DMS114 treated with DMSO at 0.1 percent for 48 hours (cell line): ENCODE measurements at regions not wholly inside any gene's neighbourhood (a gene's known extent, or its start where the extent isn't known, plus 50 kb on each side); places are given as distances from the start of the nearest gene placed in this dataset.
A peak's percentile ranks its signal among the peaks of the same experiment; 100 is the strongest.
"Not testable (repeated sequence)": the region's sequence is repeated elsewhere in the genome, so short reads cannot be mapped to it uniquely, and the experiment has no call there.

ENCODE experiments used
- DNase-seq: peaks from one replicate; lab custom pipeline; 2025; ENCODE audit not compliant: unreplicated experiment; lab: John Stamatoyannopoulos, UW

DNA sequence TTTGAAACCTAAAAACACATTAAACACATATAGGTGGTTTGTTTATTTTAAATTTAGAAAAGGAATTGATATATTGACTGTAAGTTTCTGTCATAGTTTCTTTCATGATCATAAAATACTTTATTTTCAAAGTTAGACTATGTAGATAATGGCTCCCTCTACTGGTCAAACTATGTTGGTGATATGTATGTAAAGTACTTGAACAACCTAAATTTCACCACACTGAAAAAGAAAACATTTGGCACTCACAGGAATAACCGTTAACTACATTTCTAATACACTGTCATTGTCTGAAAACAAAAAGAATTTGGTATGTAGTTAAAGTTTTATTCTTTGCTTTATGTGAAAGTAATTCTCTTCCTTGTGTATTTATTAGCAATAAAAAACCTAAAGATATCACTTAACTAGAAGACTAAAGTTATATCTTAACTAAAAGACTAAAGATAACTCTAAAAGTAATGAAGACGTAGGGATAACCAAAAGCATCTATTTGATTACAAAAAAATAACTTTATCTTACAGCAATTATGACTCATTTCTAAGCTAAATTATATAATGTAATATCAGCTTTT, 427.5 kb downstream of the VGLL3 start:
- DNase-seq: peak; percentile 97

DNA sequence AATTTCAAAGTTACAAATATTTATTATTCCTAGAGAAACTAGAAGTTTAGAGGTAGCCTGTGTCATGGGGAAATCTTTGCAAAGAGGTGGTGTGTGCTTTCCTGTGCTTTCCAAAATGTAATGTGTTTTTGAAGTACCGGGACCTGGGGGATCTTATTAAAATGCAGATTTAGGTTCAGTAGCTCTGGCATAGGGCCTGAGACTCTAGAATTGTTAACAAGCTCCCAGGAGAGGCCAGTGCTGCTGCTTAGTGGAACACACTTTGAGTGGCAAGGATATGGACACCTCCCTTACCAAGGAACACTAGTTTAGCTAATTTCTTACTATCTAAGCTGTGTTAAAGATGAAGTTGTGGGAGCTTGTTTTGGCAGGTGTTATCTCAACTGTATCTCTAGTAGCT, 428.9 kb downstream of the VGLL3 start:
- DNase-seq: peak; percentile 63

DNA sequence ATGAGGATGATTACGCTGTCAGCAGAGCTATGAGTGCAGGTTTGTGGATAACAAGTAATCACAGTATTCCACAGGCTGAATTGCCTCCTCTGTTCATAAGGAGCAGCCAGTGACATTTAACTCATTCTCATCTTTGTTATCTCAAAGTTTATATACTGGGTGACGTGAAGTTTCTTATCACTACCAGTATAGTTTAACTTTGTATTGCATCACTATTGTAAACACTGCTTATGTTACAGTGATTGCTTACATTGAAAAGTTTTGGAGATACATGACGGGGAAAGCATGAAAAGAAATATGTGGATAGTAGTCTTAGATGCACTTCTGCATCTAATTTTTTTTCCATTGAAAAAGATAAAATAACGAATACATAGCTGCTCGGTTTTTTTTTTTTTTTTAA, 429.7 kb downstream of the VGLL3 start:
- DNase-seq: no peak

DNA sequence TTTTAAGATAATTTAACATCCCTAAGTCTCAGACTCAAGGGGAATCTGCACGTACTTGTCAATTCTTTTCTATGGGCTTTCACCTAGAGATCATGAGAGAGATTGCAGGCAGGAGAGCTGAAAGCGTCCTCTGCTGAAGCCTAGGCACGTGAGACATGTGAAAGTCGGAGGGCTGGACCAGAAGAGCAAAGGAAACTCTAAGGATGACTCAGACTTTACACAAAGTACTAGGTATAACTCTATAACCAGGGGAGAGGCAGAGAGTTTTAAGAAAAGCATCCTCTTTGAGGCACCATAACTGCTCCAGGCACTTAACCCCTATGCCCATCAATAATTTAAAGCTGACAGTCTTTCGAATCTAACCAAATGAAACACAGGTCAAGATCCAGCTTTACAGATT, 436.6 kb downstream of the VGLL3 start:
- DNase-seq: no peak

DNA sequence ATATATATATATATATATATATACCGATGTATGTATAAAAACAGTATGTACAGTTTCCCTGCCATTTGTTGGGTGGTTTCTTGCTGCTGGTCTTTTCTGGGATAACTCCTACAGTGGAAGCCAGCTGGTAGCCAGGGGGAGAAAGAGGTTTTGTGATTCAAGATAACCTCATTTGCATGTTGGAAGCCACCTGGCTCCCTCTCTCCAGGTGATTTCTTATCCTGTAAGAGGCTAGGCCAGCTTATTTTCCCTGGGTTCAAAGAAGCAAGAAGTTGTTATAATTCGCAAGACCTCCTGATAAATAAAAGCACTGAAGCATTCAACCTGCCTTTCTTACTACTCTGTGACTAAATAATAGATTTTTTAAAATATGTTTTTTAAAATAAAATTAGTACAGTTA, 443.3 kb downstream of the VGLL3 start:
- no peak for DNase-seq

DNA sequence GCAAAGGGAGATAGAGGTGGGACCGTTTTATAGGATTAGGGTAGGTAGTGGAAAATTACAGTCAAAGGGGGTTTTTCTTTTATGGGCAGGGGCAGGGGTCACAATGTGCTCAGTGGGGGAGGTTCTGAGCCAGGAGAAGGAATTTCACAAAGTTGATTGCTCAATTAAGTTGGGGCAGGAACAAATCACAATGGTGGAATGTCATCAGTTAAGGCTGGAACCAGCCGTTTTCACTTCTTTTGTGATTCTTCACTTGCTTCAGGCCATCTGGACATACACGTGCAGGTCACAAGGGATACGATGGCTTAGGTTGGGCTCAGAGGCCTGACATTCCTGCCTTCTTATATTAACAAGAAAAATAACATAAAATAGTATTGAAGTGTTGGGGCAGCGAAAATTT, 453.8 kb downstream of the VGLL3 start:
- no peak for DNase-seq

DNA sequence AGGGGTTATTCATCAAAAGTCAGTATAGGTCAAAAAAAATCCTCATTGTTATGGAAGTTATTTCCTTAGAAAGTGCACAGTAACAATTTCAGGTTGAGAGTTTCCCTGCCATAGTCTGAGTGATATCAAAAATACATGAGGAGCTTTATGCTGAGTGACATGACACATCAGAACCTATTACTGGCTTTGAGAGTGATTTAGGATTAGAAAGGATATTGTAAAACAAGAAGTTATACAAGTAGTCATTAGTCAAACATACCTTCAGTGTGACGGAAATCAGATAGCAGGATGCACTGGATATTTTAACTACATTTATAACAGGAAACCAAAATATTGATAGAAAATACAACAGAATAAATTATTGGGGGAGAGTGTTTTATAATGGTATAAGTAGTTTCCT, 471.1 kb downstream of the VGLL3 start:
- DNase-seq: no peak

DNA sequence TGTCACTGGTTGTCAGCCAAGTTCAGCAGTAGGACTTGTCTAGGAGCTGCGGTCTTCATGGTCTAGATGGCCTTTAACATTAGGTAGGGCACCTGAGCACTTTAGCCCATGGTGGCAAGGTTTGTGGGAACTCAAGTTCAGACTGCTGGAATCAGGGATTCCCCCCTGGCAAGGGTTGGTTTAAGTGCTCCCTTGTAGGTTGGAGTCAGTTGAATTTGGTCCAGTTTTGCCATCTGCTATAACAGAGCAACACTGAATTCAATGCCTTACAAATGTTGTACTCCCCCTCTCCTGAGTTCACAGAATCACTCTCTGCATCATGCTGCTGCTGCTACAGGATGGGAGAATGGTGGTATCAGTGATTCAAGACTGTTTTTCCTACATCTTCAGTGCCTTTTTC, 509.3 kb downstream of the VGLL3 start:
- DNase-seq: no peak

DNA sequence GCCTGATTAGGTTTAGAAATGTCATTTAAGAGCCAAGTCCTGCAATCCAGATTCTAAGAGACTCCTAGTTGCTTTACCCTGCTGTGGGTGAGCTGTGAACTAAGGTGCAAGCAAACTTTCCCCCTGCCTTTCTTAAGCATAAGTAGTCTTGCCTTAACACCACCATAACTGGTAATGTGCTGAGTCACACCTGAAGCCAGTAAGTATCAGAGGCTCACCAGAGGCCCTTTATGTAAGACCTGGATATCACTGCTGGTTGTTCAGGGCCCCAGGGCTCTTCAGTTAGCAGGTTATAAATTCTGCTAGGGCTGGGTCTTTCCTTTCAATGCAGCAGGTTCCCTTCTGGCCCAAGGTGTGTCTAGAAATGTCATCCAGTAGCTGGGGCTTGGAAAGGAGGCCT, 509.9 kb downstream of the VGLL3 start:
- DNase-seq: no peak

DNA sequence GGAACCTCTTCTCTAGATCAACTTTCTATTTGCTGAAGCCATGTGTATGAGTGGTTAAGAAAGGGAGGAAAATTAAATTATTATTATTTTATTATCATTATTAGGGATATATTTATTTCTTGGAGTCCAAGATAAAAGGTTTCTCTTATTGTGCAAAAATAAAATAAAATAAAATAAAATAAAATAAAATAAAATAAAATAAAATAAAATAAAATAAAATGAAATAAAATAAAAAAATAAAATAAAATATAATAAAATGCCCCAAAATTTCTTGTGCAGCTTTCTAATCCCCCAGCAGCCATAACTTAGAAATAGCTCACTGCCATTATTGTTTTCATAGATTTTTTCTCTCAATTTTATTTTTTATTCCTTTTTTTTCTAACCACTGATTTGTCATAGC, 526.8 kb downstream of the VGLL3 start:
- DNase-seq: no peak

DNA sequence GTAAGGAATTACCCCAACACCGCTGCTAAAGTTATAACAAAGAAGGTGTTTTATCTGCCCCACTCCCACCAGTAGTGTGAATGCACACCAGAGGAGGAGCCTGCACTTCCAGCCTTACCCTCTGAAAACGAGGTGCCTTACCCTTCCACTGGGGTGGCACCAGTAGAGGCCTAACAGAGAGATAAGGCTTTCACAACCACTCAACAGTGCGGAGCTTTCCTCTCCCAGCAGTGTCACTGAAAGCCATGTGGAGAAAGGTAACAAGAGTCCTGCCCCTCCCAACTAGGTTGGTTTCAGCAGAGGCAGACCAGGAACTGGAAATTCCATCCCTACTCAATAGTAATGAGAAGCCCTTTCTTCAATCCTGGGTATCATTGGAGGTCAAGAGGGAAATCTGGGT, 539.2 kb downstream of the VGLL3 start:
- no peak for DNase-seq

DNA sequence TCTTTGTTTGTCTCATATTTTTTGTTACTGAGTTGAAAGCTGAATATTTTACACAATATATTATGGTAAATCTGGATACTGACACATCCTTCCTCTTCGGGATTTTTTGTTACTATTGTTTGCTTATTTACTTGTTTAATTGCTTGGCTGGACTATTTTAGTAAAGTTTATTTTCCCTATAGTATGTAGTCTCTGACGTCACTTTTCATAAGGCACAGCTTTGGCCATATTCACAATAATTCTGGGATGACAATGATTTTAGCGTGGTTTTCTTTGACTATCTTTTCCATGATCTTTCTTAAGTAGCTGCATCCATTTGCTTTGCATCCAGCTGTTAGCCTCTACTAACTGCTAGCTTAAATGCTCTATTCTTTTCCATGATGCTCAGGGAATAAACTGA, 552.4 kb downstream of the VGLL3 start:
- no peak for DNase-seq

DNA sequence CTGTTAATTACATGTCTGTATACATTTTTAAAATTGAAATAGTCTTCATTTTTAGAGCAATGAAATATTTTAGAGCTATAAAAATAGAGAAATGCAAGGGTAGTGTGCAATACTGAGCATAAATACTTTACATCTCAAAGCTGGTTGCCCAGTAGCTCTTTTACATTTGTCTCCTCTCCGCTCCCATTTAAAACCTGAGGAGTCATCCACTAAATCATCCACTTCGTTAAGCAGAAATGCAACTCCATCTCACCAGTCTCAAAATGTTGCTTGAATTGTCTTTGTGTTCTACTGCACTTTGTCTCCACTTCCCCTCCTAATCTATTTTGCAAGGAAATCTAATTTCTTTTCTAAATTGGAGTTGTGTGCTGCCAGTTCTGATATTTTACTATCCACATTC, 563.6 kb downstream of the VGLL3 start:
- peak; percentile 49 for DNase-seq

DNA sequence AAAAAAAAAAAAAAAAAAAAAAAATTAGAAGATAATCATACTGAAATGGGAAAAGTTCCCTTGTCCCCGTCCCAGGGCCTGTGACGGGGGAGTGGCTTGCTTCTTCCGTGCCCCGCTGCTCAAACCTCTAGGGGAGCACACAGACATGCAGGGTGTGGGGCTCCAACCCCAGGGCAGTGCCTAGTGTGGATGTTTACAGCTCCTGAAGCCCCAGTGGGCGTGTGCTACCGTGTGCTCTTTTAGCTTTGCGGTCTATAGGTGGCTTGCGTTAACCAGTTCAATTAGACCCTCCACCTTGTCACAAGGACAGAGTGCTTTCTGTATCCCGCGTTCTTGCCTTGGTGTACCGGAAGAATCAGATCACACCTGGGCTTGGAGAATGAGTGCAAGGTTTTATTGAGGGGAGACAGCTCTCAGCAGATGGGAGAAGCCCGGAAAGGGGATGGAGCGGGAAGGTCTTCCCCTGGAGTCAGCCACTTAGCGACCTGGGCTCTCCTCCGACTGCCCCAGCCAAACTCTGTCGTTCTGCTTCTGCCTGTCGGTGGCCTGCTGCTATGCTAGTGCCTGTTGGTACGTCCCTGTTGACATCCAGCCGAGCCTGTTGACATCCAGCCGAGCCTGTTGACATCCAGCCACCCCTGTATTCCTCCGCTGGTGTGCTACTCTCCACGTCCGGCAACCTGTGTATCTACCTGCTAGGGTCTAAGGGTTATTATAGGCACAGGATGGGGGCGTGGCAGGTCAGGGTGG, 569.8 kb downstream of the VGLL3 start:
- DNase-seq: peak; percentile 73

DNA sequence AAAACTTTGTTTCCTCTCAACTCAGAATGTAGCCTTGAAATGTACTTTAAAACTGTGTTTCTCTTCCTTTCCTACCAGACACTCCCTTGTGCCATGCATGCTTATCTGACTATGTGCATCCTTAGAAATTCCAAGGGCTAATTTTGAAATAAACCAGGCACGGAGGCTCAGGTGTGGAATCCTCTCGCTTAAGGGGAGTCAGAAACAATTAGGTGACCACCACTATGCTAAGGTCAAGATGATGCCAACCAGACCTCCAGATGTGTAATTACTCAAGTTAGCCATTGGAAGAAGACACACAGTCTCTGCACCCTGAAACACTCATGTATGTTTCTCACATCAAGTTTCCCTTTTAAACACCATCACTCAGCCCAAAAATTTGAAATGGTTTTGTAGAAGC, 572.1 kb downstream of the VGLL3 start:
- DNase-seq: no peak

DNA sequence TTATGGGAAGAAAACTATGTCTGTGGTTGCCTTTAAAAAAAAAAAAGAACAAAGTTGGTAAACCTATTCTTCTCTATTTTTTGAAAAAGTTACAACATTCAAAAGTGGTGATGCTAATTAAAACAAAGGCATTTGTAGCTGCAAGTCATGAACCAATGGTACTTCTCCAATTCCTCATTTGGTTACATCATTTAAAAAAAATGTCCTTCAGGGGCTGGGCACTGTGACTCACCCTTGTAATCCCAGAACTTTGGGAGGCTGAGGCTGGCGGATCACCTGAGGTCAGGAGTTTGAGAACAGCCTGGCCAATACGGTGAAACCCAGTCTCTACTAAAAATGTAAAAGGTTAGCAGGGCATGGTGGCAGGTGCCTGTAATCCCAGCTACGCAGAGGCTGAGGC, 574.6 kb downstream of the VGLL3 start:
- DNase-seq: no peak

DNA sequence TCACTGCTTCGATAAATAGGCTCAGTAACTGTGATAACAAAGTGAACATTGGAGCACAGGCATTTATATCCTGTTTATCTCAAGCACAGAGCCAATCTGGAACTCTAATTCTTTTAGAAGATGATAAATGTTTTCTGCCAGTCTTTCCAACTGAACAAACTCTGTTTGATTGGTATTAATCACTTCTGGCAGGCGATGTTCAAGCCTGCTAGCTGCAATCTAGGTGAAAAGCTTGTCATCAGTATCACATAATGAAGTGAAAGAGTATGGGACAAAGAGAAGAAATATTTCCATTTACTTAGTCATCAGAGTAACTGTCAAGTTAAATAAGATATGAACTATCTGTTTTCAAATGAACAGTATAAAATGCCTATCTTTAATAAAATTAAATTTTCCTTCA, 577.3 kb downstream of the VGLL3 start:
- DNase-seq: no peak

DNA sequence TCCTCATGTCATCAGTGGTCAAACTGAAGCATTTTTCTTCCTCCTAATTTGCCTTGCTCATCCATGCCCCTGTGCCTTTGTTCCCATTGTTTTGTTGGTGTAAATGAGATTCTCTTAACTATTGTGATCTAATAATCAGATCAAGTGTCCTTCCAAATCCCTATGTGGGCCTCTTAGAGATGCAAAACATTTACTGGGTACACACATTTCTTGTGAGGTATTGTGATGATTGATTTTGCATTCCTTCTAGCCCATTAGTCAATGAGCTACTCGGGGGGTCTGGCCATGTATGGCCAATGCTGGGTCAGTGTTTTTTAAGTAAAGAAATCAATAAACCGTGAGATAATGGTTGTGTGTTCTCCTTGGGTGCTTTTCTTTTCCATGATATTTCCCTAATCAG, 580.4 kb downstream of the VGLL3 start:
- DNase-seq: no peak

DNA sequence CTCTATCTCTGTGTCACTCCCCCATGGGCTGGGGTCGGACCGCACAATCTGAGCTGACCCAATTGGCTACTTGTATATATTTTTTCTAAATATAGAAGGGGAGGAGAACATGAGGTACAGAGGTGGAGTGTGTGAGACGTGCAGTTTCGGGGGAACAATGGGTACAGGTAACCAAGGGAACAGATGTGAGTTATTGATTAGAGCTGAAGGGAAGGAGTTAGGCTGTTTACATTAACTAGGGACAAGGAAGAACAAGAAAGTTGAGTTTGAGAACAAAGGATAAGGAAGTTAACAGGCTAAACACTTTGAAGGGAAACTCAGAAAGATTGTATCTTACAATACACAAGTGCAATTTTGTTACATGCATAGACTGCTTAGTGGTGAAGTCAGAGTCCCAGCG, 601.2 kb downstream of the VGLL3 start:
- DNase-seq: not testable (repeated sequence)

DNA sequence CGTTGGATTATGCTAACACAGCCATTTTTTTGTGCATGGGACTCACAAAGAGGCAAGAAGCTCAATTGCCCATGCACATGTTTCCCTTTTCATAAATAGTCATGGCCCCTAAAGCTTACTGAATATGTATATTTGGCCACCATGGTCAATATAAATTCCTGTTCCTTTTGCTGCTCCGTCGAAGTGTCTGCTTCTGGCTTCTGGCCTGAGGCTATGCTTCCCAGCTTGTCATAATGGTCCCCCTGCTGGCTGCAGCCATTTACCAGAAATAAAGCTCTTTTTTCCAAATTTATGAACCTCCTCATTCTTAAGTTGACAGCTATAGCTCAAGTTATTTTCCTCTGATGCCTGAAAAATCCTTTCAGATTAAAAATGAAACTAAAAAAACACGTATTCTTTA, 602.1 kb downstream of the VGLL3 start:
- DNase-seq: peak; percentile 70

DNA sequence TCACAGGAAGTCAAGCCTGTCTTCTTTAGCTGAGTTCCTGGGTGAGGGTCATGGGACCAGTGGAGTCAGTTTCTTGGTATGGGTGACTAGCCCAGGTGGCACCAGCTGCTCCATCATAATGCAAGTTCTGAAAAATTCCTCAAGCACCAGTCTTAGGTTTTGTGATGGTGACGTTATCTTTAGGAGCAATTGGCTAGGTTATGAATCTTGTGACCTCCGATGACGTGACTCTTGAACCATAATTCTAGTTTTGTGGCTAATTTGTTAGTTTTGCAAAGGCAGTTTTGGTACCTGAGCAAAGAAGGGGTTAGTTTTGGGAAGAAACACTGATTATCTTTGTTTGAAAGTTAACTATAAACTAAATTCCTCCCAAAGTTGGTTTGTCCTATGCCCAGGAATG, 608.4 kb downstream of the VGLL3 start:
- no peak for DNase-seq

DNA sequence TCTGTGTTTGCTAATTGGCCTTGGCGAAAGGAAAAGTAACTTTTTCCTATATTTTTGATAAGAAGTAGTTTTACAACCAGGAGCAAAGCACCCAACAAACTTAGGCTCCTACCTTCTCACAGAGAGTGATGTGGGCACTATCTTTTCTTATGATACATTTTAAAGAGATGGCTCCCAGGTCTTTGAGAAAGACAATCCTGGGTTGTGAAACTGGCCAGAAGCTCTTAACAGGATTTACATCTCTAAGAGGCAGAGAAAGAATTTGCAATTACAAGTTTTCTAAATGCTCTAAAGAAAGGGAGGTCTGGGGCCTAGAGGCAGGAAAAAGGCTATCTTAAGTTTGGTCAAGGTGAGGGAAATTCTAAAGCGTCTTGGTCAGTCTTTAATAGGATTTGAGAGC, 609.7 kb downstream of the VGLL3 start:
- no peak for DNase-seq

DNA sequence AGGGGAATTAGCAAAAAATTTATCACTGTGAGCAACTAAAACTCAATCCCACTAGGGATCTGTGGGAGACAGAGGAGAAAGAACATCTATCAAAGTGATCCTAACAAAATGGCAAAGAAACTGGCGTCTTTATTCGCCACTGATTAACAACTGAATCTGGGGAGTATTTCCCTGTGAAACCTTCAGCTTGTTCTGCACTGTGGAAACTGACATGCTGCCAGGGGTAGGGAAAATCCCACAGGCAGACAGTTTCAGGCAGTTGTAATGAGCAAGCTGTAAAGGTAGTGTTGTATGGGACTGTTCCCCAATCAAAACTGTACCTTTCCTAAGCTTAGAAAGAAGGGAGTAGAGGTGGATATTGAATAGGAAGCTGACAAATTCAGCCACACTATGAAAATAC, 611.7 kb downstream of the VGLL3 start:
- no peak for DNase-seq
